ENCODE measurements at regions not wholly inside any gene's neighbourhood (a gene's known extent, or its start where the extent isn't known, plus 50 kb on each side); places are given as distances from the start of the nearest gene placed in this dataset.

GRCh38 chr6:56853541-56853940, 101.4 kb upstream of the BEND6 start:
- Histone ChIP-seq H3K9me3 (ENCODE audit: insufficient read depth, low read depth, low read length) (no peaks in the 10 kb centered on the region), H3K4me2 (ENCODE audit: low read length) (no peak overlapping the region), H3K79me2 (ENCODE audit: insufficient read depth, low read length) (peaks cover 29% of the 10 kb centered on the region), H3K4me1 (ENCODE audit: insufficient read depth, low read length) (peaks cover 32% of the 10 kb centered on the region), H3K36me3 (ENCODE audit: insufficient read depth, low read length) (no peaks in the 10 kb centered on the region), H4K20me1 (ENCODE audit: insufficient read depth, low read length) (peaks cover 6% of the 10 kb centered on the region), H2AFZ (ENCODE audit: low read depth, low read length) (no peak overlapping the region), H3K27ac (ENCODE audit: low read depth, low read length) (no peak overlapping the region), H3K9ac (ENCODE audit: low read length) (no peak overlapping the region), H3K4me3 (ENCODE audit: insufficient read depth, low read depth, low read length) (no peak overlapping the region), H3K27me3 (ENCODE audit: insufficient read depth, low read length) (no peaks in the 10 kb centered on the region)
- FAIRE-seq (no peak), DNase-seq (ENCODE audit: low read depth) (no peak)
- Mint-ChIP-seq H3K4me3 (ENCODE audit: unreplicated experiment) (no peak overlapping the region), H3K27me3 (ENCODE audit: low read depth, unreplicated experiment) (no peaks in the 10 kb centered on the region), H3K27ac (ENCODE audit: unreplicated experiment) (no peak overlapping the region), H3K4me1 (ENCODE audit: low read depth, unreplicated experiment) (peaks cover 24% of the 10 kb centered on the region), H3K9me3 (ENCODE audit: unreplicated experiment) (no peaks in the 10 kb centered on the region), H3K36me3 (ENCODE audit: low read depth, unreplicated experiment) (no peaks in the 10 kb centered on the region)
- no peak for TF ChIP-seq EZH2 (IDR thresholded peaks at IDR 0.05; ENCODE audit: insufficient read depth, low read length)
- no peak for TF ChIP-seq CTCF (IDR thresholded peaks at IDR 0.05; ENCODE audit: insufficient read depth, low read depth, low read length)

- Histone ChIP-seq H3K4me2 (ENCODE audit: low read length) (peak overlapping the region; percentile 95), H3K79me2 (ENCODE audit: insufficient read depth, low read length) (peaks cover 40% of the 10 kb centered on the region), H4K20me1 (ENCODE audit: insufficient read depth, low read length) (peaks cover 8% of the 10 kb centered on the region), H3K27me3 (ENCODE audit: insufficient read depth, low read length) (no peaks in the 10 kb centered on the region), H3K4me3 (ENCODE audit: insufficient read depth, low read depth, low read length) (peak overlapping the region; percentile 85), H3K36me3 (ENCODE audit: insufficient read depth, low read length) (no peaks in the 10 kb centered on the region), H3K27ac (ENCODE audit: low read depth, low read length) (peak overlapping the region; percentile 96), H3K9me3 (ENCODE audit: insufficient read depth, low read depth, low read length) (no peaks in the 10 kb centered on the region), H2AFZ (ENCODE audit: low read depth, low read length) (peak overlapping the region; percentile 1), H3K4me1 (ENCODE audit: insufficient read depth, low read length) (peaks cover 32% of the 10 kb centered on the region), H3K9ac (ENCODE audit: low read length) (peak overlapping the region; percentile 93)
- H3K4me1 Mint-ChIP-seq (ENCODE audit: low read depth, unreplicated experiment), result peaks cover 27% of the 10 kb centered on the region
- no peaks in the 10 kb centered on the region for H3K9me3 Mint-ChIP-seq (ENCODE audit: unreplicated experiment)
- FAIRE-seq, result no peak
- H3K36me3 Mint-ChIP-seq (ENCODE audit: low read depth, unreplicated experiment), result no peaks in the 10 kb centered on the region
- peak overlapping the region; percentile 79 for H3K27ac Mint-ChIP-seq (ENCODE audit: unreplicated experiment)
- peak overlapping the region; percentile 97 for H3K4me3 Mint-ChIP-seq (ENCODE audit: unreplicated experiment)
- no peaks in the 10 kb centered on the region for H3K27me3 Mint-ChIP-seq (ENCODE audit: low read depth, unreplicated experiment)
- peak; percentile 35 for DNase-seq (ENCODE audit: low read depth)
- TF ChIP-seq CTCF (IDR thresholded peaks at IDR 0.05; ENCODE audit: insufficient read depth, low read depth, low read length), result no peak
- no peak for TF ChIP-seq EZH2 (IDR thresholded peaks at IDR 0.05; ENCODE audit: insufficient read depth, low read length)
These were observed 102.5 kb upstream of the BEND6 start for GRCh38 chr6:56852260-56853010.

Data from astrocyte (in vitro differentiated cells and primary cell).